ENCODE measurements at regions not wholly inside any gene's neighbourhood (a gene's known extent, or its start where the extent isn't known, plus 50 kb on each side); places are given as distances from the start of the nearest gene placed in this dataset.

- H3K4me3 ChIP-seq: no peak overlapping the region
- TF ChIP-seq CTCF (IDR thresholded peaks at IDR 0.05): no peak
- H3K9me3 ChIP-seq: no peaks in the 10 kb centered on the region
- intact Hi-C loops (cut with DNase I): no loop called here
- no peaks in the 10 kb centered on the region for H3K27me3 ChIP-seq (ENCODE audit: low read depth)
- H3K27ac ChIP-seq: no peak overlapping the region
- no peaks in the 10 kb centered on the region for H3K4me1 ChIP-seq
- H3K36me3 ChIP-seq: no peaks in the 10 kb centered on the region
- ATAC-seq (no peak), DNase-seq (no peak)
These were observed 321.4 kb upstream of the GBE1 start for GRCh38 chr3:82082796-82083195.

- Histone ChIP-seq H3K27me3 (ENCODE audit: low read depth) (no peaks in the 10 kb centered on the region), H3K4me3 (no peak overlapping the region), H3K27ac (no peak overlapping the region), H3K36me3 (no peaks in the 10 kb centered on the region), H3K9me3 (no peaks in the 10 kb centered on the region), H3K4me1 (no peaks in the 10 kb centered on the region)
- no peak for TF ChIP-seq CTCF (IDR thresholded peaks at IDR 0.05)
- DNase-seq (no peak), ATAC-seq (no peak)
- intact Hi-C loops (cut with DNase I): no loop called here
These were observed 319.9 kb upstream of the GBE1 start for GRCh38 chr3:82081351-82081750.

GRCh38 chr3:82080792-82081191, 319.3 kb upstream of the GBE1 start:
- no peak for TF ChIP-seq CTCF (IDR thresholded peaks at IDR 0.05)
- no peaks in the 10 kb centered on the region for H3K36me3 ChIP-seq
- no peak for ATAC-seq

GRCh38 chr3:82080261-82080660, 318.8 kb upstream of the GBE1 start:
- DNase-seq (no peak), ATAC-seq (no peak)
- intact Hi-C loops (cut with DNase I): no loop called here
- Histone ChIP-seq H3K4me3 (no peak overlapping the region), H3K27me3 (ENCODE audit: low read depth) (no peaks in the 10 kb centered on the region), H3K4me1 (no peaks in the 10 kb centered on the region), H3K27ac (no peak overlapping the region), H3K36me3 (no peaks in the 10 kb centered on the region), H3K9me3 (no peaks in the 10 kb centered on the region)
- no peak for TF ChIP-seq CTCF (IDR thresholded peaks at IDR 0.05)

More at GRCh38 chr3:82080792-82081191, 319.3 kb upstream of the GBE1 start:
- no peaks in the 10 kb centered on the region for H3K27me3 ChIP-seq (ENCODE audit: low read depth)
- no peaks in the 10 kb centered on the region for H3K9me3 ChIP-seq
- no peak for DNase-seq
- H3K4me1 ChIP-seq: no peaks in the 10 kb centered on the region
- no peak overlapping the region for H3K4me3 ChIP-seq
- no peak overlapping the region for H3K27ac ChIP-seq
- intact Hi-C loops (cut with DNase I): no loop called here

- H3K27ac ChIP-seq: no peak overlapping the region
- H3K27me3 ChIP-seq (ENCODE audit: low read depth): no peaks in the 10 kb centered on the region
- intact Hi-C loops (cut with DNase I): no loop called here
- no peaks in the 10 kb centered on the region for H3K36me3 ChIP-seq
- H3K4me3 ChIP-seq: no peak overlapping the region
- DNase-seq (no peak), ATAC-seq (no peak)
- no peak for TF ChIP-seq CTCF (IDR thresholded peaks at IDR 0.05)
- no peaks in the 10 kb centered on the region for H3K9me3 ChIP-seq
- no peaks in the 10 kb centered on the region for H3K4me1 ChIP-seq
These were observed 318.0 kb upstream of the GBE1 start for GRCh38 chr3:82079335-82079890.

GRCh38 chr3:82078246-82078645, 316.8 kb upstream of the GBE1 start:
- Histone ChIP-seq H3K4me1 (no peaks in the 10 kb centered on the region), H3K27ac (no peak overlapping the region), H3K4me3 (no peak overlapping the region), H3K9me3 (no peaks in the 10 kb centered on the region), H3K36me3 (no peaks in the 10 kb centered on the region), H3K27me3 (ENCODE audit: low read depth) (no peaks in the 10 kb centered on the region)
- DNase-seq: no peak
- intact Hi-C loops (cut with DNase I): no loop called here
- ATAC-seq: no peak
- TF ChIP-seq CTCF (IDR thresholded peaks at IDR 0.05): no peak
